A673 (cell line): ENCODE measurements at regions not wholly inside any gene's neighbourhood (a gene's known extent, or its start where the extent isn't known, plus 50 kb on each side); places are given as distances from the start of the nearest gene placed in this dataset.

Source experiments
- CTCF ChIP-seq: fragments of 300-800, 200-600 bp; sonication (generic); conservative IDR thresholded peaks from 2 replicates; pipeline ENCODE4 v1.5.1; 2017; ENCODE audit warnings: low read depth, mild to moderate bottlenecking, antibody characterized with exemption, low read length, moderate library complexity, mixed read lengths
- EZH2 ChIP-seq: fragments of 200-600 bp; sonication (generic); IDR thresholded peaks from 2 replicates; pipeline ENCODE4 v1.6.1; 2017; ENCODE audit warnings: borderline replicate concordance, low read depth, mild to moderate bottlenecking, mixed read lengths, antibody characterized with exemption, low read length; ENCODE audit not compliant: poor library complexity, severe bottlenecking

- TF ChIP-seq CTCF (no peak), EZH2 (no peak)
Observed at GRCh38 chr1:222046684-222047263, 304.9 kb upstream of the DUSP10 start.
